Femur (tissue), 1 donor: ENCODE measurements at regions not wholly inside any gene's neighbourhood (a gene's known extent, or its start where the extent isn't known, plus 50 kb on each side); places are given as distances from the start of the nearest gene placed in this dataset.

Experiments
- DNase-seq: peaks from one replicate; pipeline ENCODE4 v3.0.0-alpha.2; 2017

- no peak for DNase-seq
Measured at GRCh38 chr6:167494698-167495435, 170.0 kb downstream of the TTLL2 start.

GRCh38 chr6:167495506-167496401 lies 170.9 kb downstream of the TTLL2 start:
- DNase-seq, result no peak

GRCh38 chr6:167496707-167497106 lies 171.8 kb downstream of the TTLL2 start:
- DNase-seq, result no peak

GRCh38 chr6:167497428-167498056 lies 172.7 kb downstream of the TTLL2 start:
- no peak for DNase-seq

- DNase-seq, result no peak
Measured at GRCh38 chr6:167499161-167499660, 174.3 kb downstream of the TTLL2 start.

- DNase-seq, result no peak
Measured at GRCh38 chr6:167500961-167501360, 176.1 kb downstream of the TTLL2 start.

- DNase-seq, result no peak
Measured at GRCh38 chr6:167501831-167502385, 177.0 kb downstream of the TTLL2 start.

GRCh38 chr6:167502471-167502870 lies 177.6 kb downstream of the TTLL2 start:
- no peak for DNase-seq

- no peak for DNase-seq
Measured at GRCh38 chr6:167504385-167504961, 179.6 kb downstream of the TTLL2 start.

- DNase-seq, result no peak
Measured at GRCh38 chr6:167505199-167505598, 180.3 kb downstream of the TTLL2 start.

- no peak for DNase-seq
Measured at GRCh38 chr6:167505782-167506181, 180.9 kb downstream of the TTLL2 start.

GRCh38 chr6:167506443-167507301 lies 181.8 kb downstream of the TTLL2 start:
- no peak for DNase-seq

GRCh38 chr6:167507376-167507945 lies 182.6 kb downstream of the TTLL2 start:
- no peak for DNase-seq

GRCh38 chr6:167508919-167509852 lies 184.3 kb downstream of the TTLL2 start:
- no peak for DNase-seq

GRCh38 chr6:167509853-167510220 lies 185.0 kb downstream of the TTLL2 start:
- no peak for DNase-seq

- no peak for DNase-seq
Measured at GRCh38 chr6:167510648-167511047, 185.8 kb downstream of the TTLL2 start.

GRCh38 chr6:167512696-167513375 lies 187.9 kb downstream of the TTLL2 start:
- no peak for DNase-seq

GRCh38 chr6:167513778-167514177 lies 188.9 kb downstream of the TTLL2 start:
- DNase-seq, result no peak

GRCh38 chr6:167514524-167514923 lies 189.6 kb downstream of the TTLL2 start:
- no peak for DNase-seq
